GM23338 (cell line): ENCODE measurements at regions not wholly inside any gene's neighbourhood (a gene's known extent, or its start where the extent isn't known, plus 50 kb on each side); places are given as distances from the start of the nearest gene placed in this dataset.

Experiments used
- ATAC-seq: fragments of 200-7000 bp; cut with Tn5 transposase; 3 replicates; pipeline ENCODE4 v1.9.1; 2020
- DNase-seq: peaks from one replicate; pipeline ENCODE4 v3.0.0-alpha.2; 2015; ENCODE audit warnings: low spot score
- H2AFZ ChIP-seq: fragments of 200-600 bp; sonication (generic); 2 replicates; pipeline ENCODE4 v1.8.0; 2016; ENCODE audit warnings: antibody characterized with exemption, mild to moderate bottlenecking, moderate library complexity
- H3F3A ChIP-seq: fragments of 200-600 bp; sonication (generic); replicated peaks from 2 replicates; pipeline ENCODE4 v1.8.0; 2017; ENCODE audit warnings: antibody characterized with exemption, mixed run types, low read depth
- H3K27ac ChIP-seq: fragments of 200-600 bp; sonication (generic); 2 replicates; pipeline ENCODE4 v1.6.1; 2016; ENCODE audit warnings: low read depth
- H3K27me3 ChIP-seq: fragments of 200-600 bp; sonication (generic); 2 replicates; pipeline ENCODE4 v1.8.0; 2016; ENCODE audit warnings: mild to moderate bottlenecking, mixed run types, moderate library complexity; ENCODE audit not compliant: insufficient read depth
- H3K36me3 ChIP-seq: fragments of 200-600 bp; sonication (generic); 2 replicates; pipeline ENCODE4 v1.8.0; 2016; ENCODE audit warnings: mild to moderate bottlenecking; ENCODE audit not compliant: insufficient read depth
- H3K4me1 ChIP-seq: fragments of 200-600 bp; sonication (generic); 2 replicates; pipeline ENCODE4 v1.8.0; 2016; ENCODE audit warnings: mild to moderate bottlenecking, moderate library complexity; ENCODE audit not compliant: insufficient read depth
- H3K4me2 ChIP-seq: fragments of 200-600 bp; sonication (generic); 2 replicates; pipeline ENCODE4 v1.7.1; 2017; ENCODE audit warnings: mixed run types
- H3K4me3 ChIP-seq: fragments of 200-600 bp; sonication (generic); 2 replicates; pipeline ENCODE4 v1.6.1; 2016; ENCODE audit warnings: mixed run types
- H3K79me2 ChIP-seq: fragments of 200-600 bp; sonication (generic); replicated peaks from 2 replicates; pipeline ENCODE4 v1.8.0; 2017; ENCODE audit warnings: mild to moderate bottlenecking; ENCODE audit not compliant: insufficient read depth
- H3K9me2 ChIP-seq: fragments of 200-600 bp; sonication (generic); 2 replicates; pipeline ENCODE4 v1.8.0; 2017; ENCODE audit not compliant: insufficient read depth
- H4K20me1 ChIP-seq: fragments of 200-600 bp; sonication (generic); replicated peaks from 2 replicates; pipeline ENCODE4 v1.8.0; 2017; ENCODE audit warnings: mild to moderate bottlenecking; ENCODE audit not compliant: insufficient read depth
- H3K27ac Mint-ChIP-seq: 2 replicates; pipeline ENCODE4 v1.8.0; 2020; ENCODE audit warnings: inconsistent platforms, mild to moderate bottlenecking, moderate library complexity, mixed read lengths
- H3K27me3 Mint-ChIP-seq: 3 replicates; pipeline ENCODE4 v1.8.0; 2022; ENCODE audit warnings: low read depth, mild to moderate bottlenecking, moderate library complexity, mixed read lengths, inconsistent platforms; ENCODE audit not compliant: insufficient read depth, poor library complexity
- H3K36me3 Mint-ChIP-seq: 3 replicates; pipeline ENCODE4 v1.8.0; 2021; ENCODE audit warnings: low read depth, mild to moderate bottlenecking, inconsistent platforms, moderate library complexity, mixed read lengths
- H3K4me1 Mint-ChIP-seq: 3 replicates; pipeline ENCODE4 v1.8.0; 2020; ENCODE audit warnings: mild to moderate bottlenecking, inconsistent platforms, mixed read lengths
- H3K4me3 Mint-ChIP-seq: 3 replicates; pipeline ENCODE4 v1.8.0; 2021; ENCODE audit warnings: moderate library complexity, mild to moderate bottlenecking, inconsistent platforms, mixed read lengths
- H3K9me3 Mint-ChIP-seq: 3 replicates; pipeline ENCODE4 v1.8.0; 2020; ENCODE audit warnings: moderate library complexity, mild to moderate bottlenecking, inconsistent platforms, mixed read lengths
- CTCF ChIP-seq, 2 experiments: fragments of 200-600 bp in 1 of 2; sonication (generic) in 1 of 2; conservative IDR thresholded peaks; 2 replicates each; pipeline versions ENCODE4 v1.5.1 to v1.6.1; 2016 to 2017; ENCODE audit warnings: antibody characterized with exemption in 2 of 2, low read depth in 2 of 2, mild to moderate bottlenecking in 2 of 2, moderate library complexity in 1 of 2
- ETS1 ChIP-seq: IDR thresholded peaks from 2 replicates; pipeline ENCODE4 v1.6.1; 2016; ENCODE audit warnings: antibody characterized with exemption
- EZH2 ChIP-seq: fragments of 200-600 bp; sonication (generic); IDR thresholded peaks from one replicate; pipeline ENCODE4 v1.8.0; 2017; ENCODE audit warnings: antibody characterized with exemption, mild to moderate bottlenecking, low read depth; ENCODE audit not compliant: unreplicated experiment
- EZH2phosphoT487 ChIP-seq: fragments of 200-600 bp; sonication (generic); IDR thresholded peaks from one replicate; pipeline ENCODE4 v1.8.1; 2018; ENCODE audit warnings: antibody characterized with exemption; ENCODE audit not compliant: unreplicated experiment
- ZNF331 ChIP-seq: fragments of 250-450 bp; sonication (Bioruptor Pico); IDR thresholded peaks from 2 replicates; pipeline ENCODE4 v1.5.0; 2020; ENCODE audit warnings: low read depth, mild to moderate bottlenecking, moderate library complexity

GRCh38 chr5:122561209-122561608 lies 213.7 kb upstream of the SNX2 start (continued):
- no peak for TF ChIP-seq ZNF331 (CRISPR knock-in tag)
- TF ChIP-seq EZH2phosphoT487: no peak

GRCh38 chr5:122565331-122565730 lies 209.5 kb upstream of the SNX2 start:
- H3K9me3 Mint-ChIP-seq: no peaks in the 10 kb centered on the region
- Histone ChIP-seq H3F3A (no peaks in the 10 kb centered on the region), H4K20me1 (no peaks in the 10 kb centered on the region), H3K4me3 (no peak overlapping the region), H3K27me3 (no peaks in the 10 kb centered on the region), H3K9me2 (peaks cover 6% of the 10 kb centered on the region), H3K27ac (no peak overlapping the region), H3K36me3 (no peaks in the 10 kb centered on the region), H2AFZ (peak overlapping the region; percentile 34; the same call in 1 of the 2 replicates), H3K4me1 (peaks cover 5% of the 10 kb centered on the region; the same call in 1 of the 2 replicates), H3K79me2 (no peaks in the 10 kb centered on the region), H3K4me2 (no peak overlapping the region)
- TF ChIP-seq EZH2phosphoT487: no peak
- TF ChIP-seq EZH2: no peak
- no peak for TF ChIP-seq CTCF (conservative IDR thresholded peaks at IDR 0.05; ENCODE audit: low read depth in 2 of 2)
- TF ChIP-seq ZNF331 (CRISPR knock-in tag): no peak
- H3K27ac Mint-ChIP-seq: no peak overlapping the region
- H3K27me3 Mint-ChIP-seq: no peaks in the 10 kb centered on the region
- H3K36me3 Mint-ChIP-seq: no peaks in the 10 kb centered on the region
- ATAC-seq (no peak), DNase-seq (no peak)
- H3K4me3 Mint-ChIP-seq: no peak overlapping the region
- peaks cover 12% of the 10 kb centered on the region for H3K4me1 Mint-ChIP-seq

- no peaks in the 10 kb centered on the region for H3F3A ChIP-seq
- H4K20me1 ChIP-seq: no peaks in the 10 kb centered on the region
- DNase-seq: no peak
- peaks cover 14% of the 10 kb centered on the region for H3K4me1 ChIP-seq
- ATAC-seq: no peak
- peak overlapping the region; percentile 73; the same call in 1 of the 2 replicates for H2AFZ ChIP-seq
- no peak overlapping the region for H3K27ac ChIP-seq
- peaks cover 4% of the 10 kb centered on the region for H3K27me3 Mint-ChIP-seq
- no peak overlapping the region for H3K4me3 Mint-ChIP-seq
- H3K27ac Mint-ChIP-seq: no peak overlapping the region
- peaks cover 4% of the 10 kb centered on the region; the same call in 1 of the 2 replicates for H3K9me2 ChIP-seq
- H3K27me3 ChIP-seq: no peaks in the 10 kb centered on the region
- H3K9me3 Mint-ChIP-seq: no peaks in the 10 kb centered on the region
- H3K4me2 ChIP-seq: no peak overlapping the region
- H3K36me3 Mint-ChIP-seq: no peaks in the 10 kb centered on the region; the same call in 2 of the 3 replicates
- peaks cover 9% of the 10 kb centered on the region for H3K4me1 Mint-ChIP-seq
- H3K79me2 ChIP-seq: no peaks in the 10 kb centered on the region
- no peaks in the 10 kb centered on the region for H3K36me3 ChIP-seq
- no peak overlapping the region for H3K4me3 ChIP-seq
- TF ChIP-seq EZH2 (no peak), ETS1 (no peak)
These were observed 198.4 kb upstream of the SNX2 start for GRCh38 chr5:122576256-122577016.
